ENCODE measurements at regions not wholly inside any gene's neighbourhood (a gene's known extent, or its start where the extent isn't known, plus 50 kb on each side); places are given as distances from the start of the nearest gene placed in this dataset.

- ATAC-seq (ENCODE audit: low read depth) (no peak), DNase-seq (no peak)
- no peak overlapping the region for H2AK9ac ChIP-seq (replicated peaks; ENCODE audit: low read depth, low read length, poor library complexity)
- BruUV-seq (replicated peaks), result no TSS peak
- intact Hi-C loops (cut with micrococcal nuclease) (no loop called here), in situ Hi-C loops (cut with MboI; ENCODE audit: low sequenced_read_pairs) (no loop called here), dilution Hi-C loops (cut with HindIII; ENCODE audit: low sequenced_read_pairs, unreplicated experiment) (no loop called here)
- no peak overlapping the region for H2BK120ac ChIP-seq (ENCODE audit: low read depth, low read length)
- H4K8ac ChIP-seq (ENCODE audit: low read depth in 2 of 2, low read length in 2 of 2), result no peak overlapping the region
- H2AFZ ChIP-seq (replicated peaks; ENCODE audit: low read length, poor library complexity), result no peak overlapping the region
- H4K91ac ChIP-seq (ENCODE audit: insufficient read depth, low read depth, low read length), result no peak overlapping the region
- H3K4ac ChIP-seq (ENCODE audit: low read depth, low read length), result no peak overlapping the region
- H3K27ac ChIP-seq (ENCODE audit: insufficient read depth, low read length), result no peak overlapping the region
- TF ChIP-seq POLR2A (IDR thresholded peaks at IDR 0.05; ENCODE audit: low read depth, low read length), result no peak
- TF ChIP-seq ELK1 (IDR thresholded peaks at IDR 0.05; ENCODE audit: borderline replicate concordance, low read depth, low read length), result no peak
- TF ChIP-seq NFE2L2 (IDR thresholded peaks at IDR 0.05; ENCODE audit: low read depth, low read length), result no peak
- no peak for TF ChIP-seq RAD21 (IDR thresholded peaks at IDR 0.05; ENCODE audit: low read length)
- TF ChIP-seq CHD1 (IDR thresholded peaks at IDR 0.05; ENCODE audit: low read depth, low read length), result no peak
- TF ChIP-seq CEBPB (IDR thresholded peaks at IDR 0.05; ENCODE audit: low read depth, low read length), result no peak
- no peak for TF ChIP-seq MAFK (IDR thresholded peaks at IDR 0.05; ENCODE audit: low read depth, low read length)
- no peak for TF ChIP-seq MXI1 (IDR thresholded peaks at IDR 0.05; ENCODE audit: borderline replicate concordance, low read depth, low read length)
- TF ChIP-seq RFX5 (IDR thresholded peaks at IDR 0.05; ENCODE audit: low read depth, low read length), result no peak
- TF ChIP-seq RCOR1 (IDR thresholded peaks at IDR 0.05; ENCODE audit: insufficient replicate concordance, low read length), result no peak
- TF ChIP-seq BHLHE40 (IDR thresholded peaks at IDR 0.05; ENCODE audit: low read depth, low read length), result no peak
- no peak for TF ChIP-seq USF2 (IDR thresholded peaks at IDR 0.05; ENCODE audit: low read depth, low read length)
- no peak for TF ChIP-seq SMC3 (IDR thresholded peaks at IDR 0.05; ENCODE audit: low read depth, low read length)
- no peak for TF ChIP-seq FOS (IDR thresholded peaks at IDR 0.05; ENCODE audit: low read depth, low read length)
- TF ChIP-seq MAZ (IDR thresholded peaks at IDR 0.05; ENCODE audit: borderline replicate concordance, low read depth, low read length), result no peak
- TF ChIP-seq CTCF (conservative IDR thresholded peaks at IDR 0.05; ENCODE audit: low read depth, low read length), result no peak
- no peaks in the 10 kb centered on the region for H3K79me1 ChIP-seq (ENCODE audit: low read depth in 1 of 2, low read length in 2 of 2)
- WGBS, 2 experiments (ENCODE audit: extremely low coverage in 2 of 2, insufficient read length in 1 of 2), result no CpG with 5 or more reads among the region's 4 CpGs
- H3K23ac ChIP-seq (ENCODE audit: low read depth, low read length), result no peak overlapping the region
- ChIA-PET CTCF (interaction anchor here (0.6 kb wide), 1 partner anchor 221 kb away, joined by 3 read pairs; no protein-coding TSS in a partner anchor), POLR2A (ENCODE audit: unreplicated experiment) (no interaction called here)
- no peak overlapping the region for H3K4me2 ChIP-seq (ENCODE audit: low read depth, low read length)
- no peak overlapping the region for H3K4me3 ChIP-seq (ENCODE audit: insufficient read depth, low read depth, low read length)
- H3K36me3 ChIP-seq (ENCODE audit: control insufficient read depth, insufficient read depth, low read length), result no peaks in the 10 kb centered on the region
- H3K18ac ChIP-seq (ENCODE audit: low read depth, low read length), result no peak overlapping the region
- no peak overlapping the region for H3K56ac ChIP-seq (ENCODE audit: extremely low read depth, insufficient read depth, low read length)
- no peak overlapping the region for H2BK15ac ChIP-seq (ENCODE audit: low read depth, low read length)
- H2BK20ac ChIP-seq (ENCODE audit: low read depth, low read length), result no peak overlapping the region
- no peaks in the 10 kb centered on the region for H3K9me1 ChIP-seq (ENCODE audit: insufficient read depth, low read length)
- peaks cover 5% of the 10 kb centered on the region for H3K4me1 ChIP-seq (ENCODE audit: control insufficient read depth, insufficient read depth, low read length)
- no peak overlapping the region for H2BK5ac ChIP-seq (ENCODE audit: low read depth, low read length, poor library complexity, severe bottlenecking)
- peaks cover 2% of the 10 kb centered on the region; the same call in 1 of the 2 replicates for H3K9me3 ChIP-seq (ENCODE audit: control insufficient read depth, insufficient read depth, low read length)
- H4K5ac ChIP-seq (ENCODE audit: low read depth, low read length), result no peak overlapping the region
- H2AK5ac ChIP-seq (ENCODE audit: low read depth, low read length), result no peak overlapping the region
- no peaks in the 10 kb centered on the region for H4K20me1 ChIP-seq (ENCODE audit: insufficient read depth, low read length)
- no peak overlapping the region for H3K14ac ChIP-seq (replicated peaks; ENCODE audit: low read depth, low read length)
- no peak overlapping the region for H3K9ac ChIP-seq (ENCODE audit: low read depth, low read length)
- H3K27me3 ChIP-seq (ENCODE audit: control insufficient read depth, insufficient read depth, low read length), result peaks cover 15% of the 10 kb centered on the region; the same call in 1 of the 2 replicates
Observed at GRCh38 chr9:95803197-95803596, 72.3 kb upstream of the ERCC6L2 start.
